ENCODE measurements at regions not wholly inside any gene's neighbourhood (a gene's known extent, or its start where the extent isn't known, plus 50 kb on each side); places are given as distances from the start of the nearest gene placed in this dataset.
"Not testable (repeated sequence)": the region's sequence is repeated elsewhere in the genome, so short reads cannot be mapped to it uniquely, and the experiment has no call there.

DNA sequence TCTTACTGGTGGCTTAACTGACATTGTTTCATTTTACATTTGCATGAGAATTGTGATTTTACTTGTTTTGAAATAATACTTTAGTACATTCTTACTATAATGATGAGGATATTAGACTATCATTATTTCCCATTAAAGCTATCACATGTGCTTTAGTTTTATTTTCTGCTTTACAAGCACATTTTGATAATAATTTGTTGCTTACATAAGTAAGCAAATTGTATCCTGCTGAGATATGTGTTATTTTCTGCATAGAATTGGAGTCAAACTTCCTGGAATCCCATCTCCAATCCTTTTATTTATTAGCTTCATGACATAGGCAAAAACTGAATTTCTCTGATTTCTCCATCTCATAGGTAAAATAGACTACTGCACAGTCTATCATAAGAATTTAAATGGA lies 847.4 kb downstream of the DIPK2A start:
- H3K4me3 ChIP-seq (ENCODE audit: low read depth, low read length), result no peak overlapping the region
- DNase-seq (ENCODE audit: low read depth), result no peak
- no peak for TF ChIP-seq CTCF (IDR thresholded peaks at IDR 0.05; ENCODE audit: insufficient read depth, low read length)

GRCh38 chr3:144820232-144820631 lies 848.6 kb downstream of the DIPK2A start:
- not testable (repeated sequence) for DNase-seq (ENCODE audit: low read depth); H3K4me3 ChIP-seq (ENCODE audit: low read depth, low read length)

DNA sequence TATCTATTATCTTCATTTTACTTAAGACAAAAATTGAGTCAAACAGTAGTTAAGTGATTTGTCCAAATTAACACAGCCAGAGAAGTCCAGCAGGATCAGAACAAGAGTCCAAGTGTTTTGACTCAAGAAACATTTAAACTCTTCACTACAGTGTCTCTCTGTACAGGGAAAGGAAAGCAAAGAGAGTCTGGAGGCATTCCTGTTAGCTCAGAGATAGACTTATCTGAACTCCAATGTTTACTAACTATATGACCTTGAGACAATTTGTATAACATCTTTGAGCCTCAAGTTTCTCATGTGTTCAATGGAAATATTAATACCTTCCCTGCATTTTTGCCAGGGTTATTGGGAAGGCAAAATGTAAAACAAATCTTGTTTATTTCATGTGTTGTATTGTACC lies 849.1 kb downstream of the DIPK2A start:
- no peak for TF ChIP-seq CTCF (IDR thresholded peaks at IDR 0.05; ENCODE audit: insufficient read depth, low read length)
- DNase-seq (ENCODE audit: low read depth), result no peak
- H3K4me3 ChIP-seq (ENCODE audit: low read depth, low read length), result no peak overlapping the region

- DNase-seq (ENCODE audit: low read depth), result no peak
- no peak for TF ChIP-seq CTCF (IDR thresholded peaks at IDR 0.05; ENCODE audit: insufficient read depth, low read length)
- no peak overlapping the region for H3K4me3 ChIP-seq (ENCODE audit: low read depth, low read length)
Observed at GRCh38 chr3:144821583-144821982, 850.0 kb downstream of the DIPK2A start.

DNA sequence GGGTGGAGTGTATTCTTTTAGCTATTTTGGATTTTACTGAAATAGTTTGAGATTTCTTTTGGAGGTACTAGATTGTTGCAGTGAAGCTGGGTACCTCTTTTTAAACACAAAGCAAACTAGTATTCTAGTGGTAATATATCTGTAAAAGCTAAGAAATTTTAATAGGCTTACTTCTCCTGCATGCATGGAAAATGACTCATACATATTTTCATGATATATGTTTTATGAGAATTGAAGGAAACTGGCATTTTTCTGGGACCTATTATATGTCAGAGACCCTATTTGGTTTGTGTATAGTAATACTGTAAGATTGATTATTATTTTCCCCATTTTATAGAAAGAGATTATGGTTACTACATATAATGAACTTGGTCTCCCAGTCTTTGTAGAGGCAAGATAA lies 851.0 kb downstream of the DIPK2A start:
- DNase-seq (ENCODE audit: low read depth), result no peak
- no peak overlapping the region for H3K4me3 ChIP-seq (ENCODE audit: low read depth, low read length)
- TF ChIP-seq CTCF (IDR thresholded peaks at IDR 0.05; ENCODE audit: insufficient read depth, low read length), result no peak

- DNase-seq (ENCODE audit: low read depth), result no peak
- TF ChIP-seq CTCF (IDR thresholded peaks at IDR 0.05; ENCODE audit: insufficient read depth, low read length), result no peak
- no peak overlapping the region for H3K4me3 ChIP-seq (ENCODE audit: low read depth, low read length)
Observed at GRCh38 chr3:144831955-144832716, 860.5 kb downstream of the DIPK2A start.

- TF ChIP-seq CTCF (IDR thresholded peaks at IDR 0.05; ENCODE audit: insufficient read depth, low read length), result no peak
- DNase-seq (ENCODE audit: low read depth), result no peak
- no peak overlapping the region for H3K4me3 ChIP-seq (ENCODE audit: low read depth, low read length)
Observed at GRCh38 chr3:144839991-144840390, 868.4 kb downstream of the DIPK2A start.

Measured in fibroblast of the aortic adventitia (primary cell).